Smooth muscle cell (in vitro differentiated cells): ENCODE measurements at regions not wholly inside any gene's neighbourhood (a gene's known extent, or its start where the extent isn't known, plus 50 kb on each side); places are given as distances from the start of the nearest gene placed in this dataset.

Experiments
- DNase-seq: peaks from one replicate; lab custom pipeline; 2025; ENCODE audit not compliant: unreplicated experiment; lab: John Stamatoyannopoulos, UW
- H2AFZ ChIP-seq: fragments of 200-600 bp; sonication (generic); 2 replicates; pipeline ENCODE4 v1.6.0; 2016; ENCODE audit warnings: antibody characterized with exemption, low read depth, mild to moderate bottlenecking
- H3F3A ChIP-seq: fragments of 200-600 bp; sonication (generic); 2 replicates; pipeline ENCODE4 v1.6.0; 2017; ENCODE audit warnings: antibody characterized with exemption, low read depth
- H3K27ac ChIP-seq: fragments of 200-600 bp; sonication (generic); 2 replicates; pipeline ENCODE4 v1.5.1; 2016; ENCODE audit warnings: low read depth, mild to moderate bottlenecking
- H3K27me3 ChIP-seq: fragments of 200-600 bp; sonication (generic); 2 replicates; pipeline ENCODE4 v1.6.1; 2016; ENCODE audit warnings: low read depth, mild to moderate bottlenecking
- H3K36me3 ChIP-seq: fragments of 200-600 bp; sonication (generic); 2 replicates; pipeline ENCODE4 v1.5.1; 2016; ENCODE audit warnings: low read depth
- H3K4me1 ChIP-seq: fragments of 200-600 bp; sonication (generic); 2 replicates; pipeline ENCODE4 v1.5.1; 2016; ENCODE audit warnings: low read depth
- H3K4me2 ChIP-seq: fragments of 200-600 bp; sonication (generic); 2 replicates; pipeline ENCODE4 v1.6.0; 2016; ENCODE audit warnings: mild to moderate bottlenecking
- H3K4me3 ChIP-seq: fragments of 200-600 bp; sonication (generic); 2 replicates; pipeline ENCODE4 v1.5.1; 2016; ENCODE audit warnings: mild to moderate bottlenecking
- H3K79me2 ChIP-seq: fragments of 200-600 bp; sonication (generic); 2 replicates; pipeline ENCODE4 v1.6.0; 2016; ENCODE audit warnings: low read depth, mild to moderate bottlenecking
- H3K9ac ChIP-seq: fragments of 200-600 bp; sonication (generic); 2 replicates; pipeline ENCODE4 v1.6.0; 2016; ENCODE audit warnings: low read depth
- H3K9me3 ChIP-seq: fragments of 200-600 bp; sonication (generic); replicated peaks from 2 replicates; pipeline ENCODE4 v1.5.1; 2016; ENCODE audit warnings: low read depth
- H4K20me1 ChIP-seq: fragments of 200-600 bp; sonication (generic); 2 replicates; pipeline ENCODE4 v1.6.0; 2016; ENCODE audit warnings: low read depth
- WGBS: methylation state at CpG from one replicate; pipeline ENCODE4 v1.1.7; 2016; ENCODE audit warnings: low lambda C conversion rate; 5-methylcytosine and 5-hydroxymethylcytosine counted together
- TF ChIP-seq, protein P1 (sequence below): fragments of 200-600 bp; sonication (generic); IDR thresholded peaks from 2 replicates; pipeline ENCODE4 v1.5.1; 2017; ENCODE audit warnings: borderline replicate concordance, mild to moderate bottlenecking, antibody characterized with exemption; ENCODE audit not compliant: insufficient read depth, poor library complexity, severe bottlenecking

DNA sequence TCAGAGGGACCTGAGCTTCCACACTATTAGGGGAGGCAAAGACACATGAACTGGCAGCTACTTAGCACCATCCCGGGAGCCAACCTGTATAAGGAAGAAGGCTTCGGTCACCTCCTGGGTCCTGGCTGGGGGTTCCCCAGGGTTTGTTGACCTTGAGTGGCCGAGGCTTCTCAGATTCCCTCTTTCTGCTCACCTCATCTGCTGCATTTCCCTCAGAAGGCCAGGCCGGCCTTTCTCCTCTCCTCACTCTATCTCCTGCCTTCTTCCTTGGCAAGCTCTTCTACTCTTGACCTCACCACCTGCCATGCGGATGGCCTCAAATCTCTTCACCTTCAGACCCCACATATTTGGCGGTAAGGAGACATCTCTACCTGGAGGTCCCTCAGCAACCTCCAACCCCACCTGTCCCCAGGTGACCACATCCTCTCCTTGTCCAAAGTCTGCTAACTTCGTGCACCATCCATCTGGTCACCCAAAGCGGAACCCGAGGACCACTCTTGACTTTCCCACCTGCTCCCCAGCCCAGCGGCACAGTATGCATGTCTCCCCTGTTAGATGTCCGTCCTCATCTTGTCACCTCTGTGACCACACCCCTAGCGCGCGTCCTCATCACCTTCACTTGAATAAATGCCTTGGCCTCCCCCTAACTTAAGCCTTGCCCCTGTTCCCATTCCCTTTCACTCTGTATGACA, 133.8 kb upstream of the UNC5B start:
- Histone ChIP-seq H3K4me3 (no peak overlapping the region), H3K4me1 (peaks cover 20% of the 10 kb centered on the region), H3K36me3 (no peaks in the 10 kb centered on the region), H3K9me3 (no peaks in the 10 kb centered on the region), H3K4me2 (no peak overlapping the region), H4K20me1 (no peaks in the 10 kb centered on the region), H3K9ac (no peak overlapping the region), H2AFZ (no peak overlapping the region), H3K27ac (no peak overlapping the region), H3K79me2 (no peaks in the 10 kb centered on the region), H3F3A (no peaks in the 10 kb centered on the region), H3K27me3 (peaks cover 10% of the 10 kb centered on the region)
- 96% methylated on average over 14 of the region's 14 CpGs for WGBS
- no peak for DNase-seq
- TF ChIP-seq, protein P1, sequence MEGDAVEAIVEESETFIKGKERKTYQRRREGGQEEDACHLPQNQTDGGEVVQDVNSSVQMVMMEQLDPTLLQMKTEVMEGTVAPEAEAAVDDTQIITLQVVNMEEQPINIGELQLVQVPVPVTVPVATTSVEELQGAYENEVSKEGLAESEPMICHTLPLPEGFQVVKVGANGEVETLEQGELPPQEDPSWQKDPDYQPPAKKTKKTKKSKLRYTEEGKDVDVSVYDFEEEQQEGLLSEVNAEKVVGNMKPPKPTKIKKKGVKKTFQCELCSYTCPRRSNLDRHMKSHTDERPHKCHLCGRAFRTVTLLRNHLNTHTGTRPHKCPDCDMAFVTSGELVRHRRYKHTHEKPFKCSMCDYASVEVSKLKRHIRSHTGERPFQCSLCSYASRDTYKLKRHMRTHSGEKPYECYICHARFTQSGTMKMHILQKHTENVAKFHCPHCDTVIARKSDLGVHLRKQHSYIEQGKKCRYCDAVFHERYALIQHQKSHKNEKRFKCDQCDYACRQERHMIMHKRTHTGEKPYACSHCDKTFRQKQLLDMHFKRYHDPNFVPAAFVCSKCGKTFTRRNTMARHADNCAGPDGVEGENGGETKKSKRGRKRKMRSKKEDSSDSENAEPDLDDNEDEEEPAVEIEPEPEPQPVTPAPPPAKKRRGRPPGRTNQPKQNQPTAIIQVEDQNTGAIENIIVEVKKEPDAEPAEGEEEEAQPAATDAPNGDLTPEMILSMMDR, result no peak

DNA sequence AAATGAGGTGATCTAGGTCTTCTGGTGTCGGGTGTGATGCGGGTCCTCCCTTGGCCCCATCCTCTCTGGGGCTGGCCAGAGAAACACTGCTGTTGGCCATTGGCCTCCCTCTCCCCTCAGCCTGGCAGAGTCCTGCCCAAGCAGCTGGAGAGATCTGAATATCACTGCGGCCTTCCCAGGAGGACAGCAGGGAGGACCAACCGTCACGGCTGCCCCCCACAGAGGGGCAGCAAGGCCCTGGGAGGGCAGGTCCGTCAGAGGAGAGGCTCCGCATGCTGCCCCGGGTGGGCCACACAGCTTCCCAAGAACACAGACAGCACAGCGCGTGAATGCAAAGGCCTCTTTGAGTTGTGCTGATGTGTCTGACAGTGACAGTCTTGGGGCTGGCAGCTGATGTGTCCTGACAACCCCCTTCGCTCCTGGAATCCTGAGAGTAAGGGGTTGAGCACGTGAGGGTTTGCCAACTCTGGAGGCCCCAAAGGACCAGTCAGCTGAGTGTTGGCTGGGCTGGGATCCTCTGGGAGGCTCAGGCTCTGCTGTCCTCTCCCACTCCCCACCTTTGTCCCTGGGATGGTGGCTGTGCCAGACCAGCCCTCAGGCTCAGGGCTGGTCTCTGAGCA, 132.5 kb upstream of the UNC5B start:
- Histone ChIP-seq H3K4me3 (no peak overlapping the region), H3K79me2 (no peaks in the 10 kb centered on the region), H3K36me3 (no peaks in the 10 kb centered on the region), H4K20me1 (no peaks in the 10 kb centered on the region), H3K4me2 (no peak overlapping the region), H3K4me1 (peaks cover 27% of the 10 kb centered on the region), H3K27ac (no peak overlapping the region), H3K9ac (no peak overlapping the region), H3F3A (no peaks in the 10 kb centered on the region), H2AFZ (no peak overlapping the region), H3K27me3 (peaks cover 4% of the 10 kb centered on the region), H3K9me3 (no peaks in the 10 kb centered on the region)
- no peak for DNase-seq
- TF ChIP-seq, protein P1, result no peak
- WGBS, result 92% methylated on average over 12 of the region's 12 CpGs

DNA sequence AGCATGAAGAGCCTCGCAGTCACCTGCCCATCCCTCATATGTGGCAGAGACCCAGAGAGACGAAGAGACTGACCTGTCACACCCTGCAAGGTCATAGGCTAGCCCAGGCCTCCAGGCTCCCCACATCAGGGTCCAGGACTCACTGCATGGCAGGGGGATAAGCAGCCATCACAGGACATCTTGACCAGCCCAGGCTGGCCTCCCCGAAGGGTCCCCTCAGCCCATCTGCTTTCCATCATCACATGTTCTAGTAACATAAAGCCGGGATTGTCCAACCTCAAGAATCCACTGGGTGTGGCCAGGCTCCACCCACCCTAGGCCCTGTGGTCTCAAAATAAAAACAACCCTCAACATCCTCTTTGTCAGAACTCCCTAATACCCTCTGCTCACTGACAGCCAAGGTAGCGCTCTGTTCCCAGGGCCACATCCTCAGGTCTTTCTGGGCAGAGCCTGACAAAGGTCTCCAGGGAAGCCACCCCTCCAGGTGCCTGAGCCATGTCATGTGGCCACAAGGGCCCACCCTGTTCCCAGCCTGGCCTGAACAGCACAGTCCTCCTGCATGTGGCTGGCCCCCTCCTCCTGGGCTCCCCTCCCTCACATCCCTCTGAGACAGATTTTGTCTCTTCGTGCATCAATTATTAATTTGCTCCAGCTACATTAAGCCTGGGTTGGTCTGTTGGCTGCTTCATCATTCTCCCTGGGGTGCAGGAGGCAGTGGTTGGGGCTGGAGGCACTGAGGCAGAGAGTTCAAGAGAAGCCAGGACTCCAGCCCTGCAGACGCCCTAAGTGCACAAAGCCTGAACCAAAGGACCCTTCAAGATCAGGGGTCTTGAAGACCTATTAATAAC, 131.8 kb upstream of the UNC5B start:
- no peak for DNase-seq

More for the DNA sequence above, 131.8 kb upstream of the UNC5B start:
- no peak overlapping the region for H3K9ac ChIP-seq
- peaks cover 4% of the 10 kb centered on the region for H3K27me3 ChIP-seq
- no peak overlapping the region for H3K27ac ChIP-seq
- H3K4me3 ChIP-seq, result no peak overlapping the region
- H3K36me3 ChIP-seq, result no peaks in the 10 kb centered on the region
- no peak overlapping the region for H2AFZ ChIP-seq
- no peaks in the 10 kb centered on the region for H3K9me3 ChIP-seq
- H3K4me1 ChIP-seq, result peaks cover 28% of the 10 kb centered on the region
- TF ChIP-seq, protein P1, result no peak
- no peaks in the 10 kb centered on the region for H4K20me1 ChIP-seq
- H3F3A ChIP-seq, result no peaks in the 10 kb centered on the region
- no peaks in the 10 kb centered on the region for H3K79me2 ChIP-seq
- H3K4me2 ChIP-seq, result no peak overlapping the region
- WGBS, result 85% methylated on average over 7 of the region's 7 CpGs
